ENCODE measurements at regions not wholly inside any gene's neighbourhood (a gene's known extent, or its start where the extent isn't known, plus 50 kb on each side); places are given as distances from the start of the nearest gene placed in this dataset.

DNA sequence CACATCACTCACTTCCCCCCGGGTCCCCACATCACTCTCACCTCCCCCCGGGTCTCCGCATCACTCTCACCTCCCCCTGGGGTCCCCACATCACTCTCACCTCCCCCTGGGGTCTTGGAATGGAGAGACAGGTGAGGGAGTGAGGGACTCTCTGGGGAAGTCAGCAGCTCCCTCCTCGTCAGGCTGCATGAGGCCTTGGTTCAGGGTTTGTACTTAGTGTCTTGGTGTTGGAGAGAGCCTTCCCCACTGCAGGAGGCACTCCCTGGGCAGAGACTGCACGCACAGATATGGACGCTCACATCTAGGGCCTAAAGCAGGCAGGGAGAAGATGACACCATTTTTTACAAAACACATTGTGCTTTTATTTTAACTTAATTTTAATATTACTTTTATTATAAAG lies 56.5 kb upstream of the IRX4 start:
- no peak for DNase-seq (ENCODE audit: low read depth in 2 of 2)

DNA sequence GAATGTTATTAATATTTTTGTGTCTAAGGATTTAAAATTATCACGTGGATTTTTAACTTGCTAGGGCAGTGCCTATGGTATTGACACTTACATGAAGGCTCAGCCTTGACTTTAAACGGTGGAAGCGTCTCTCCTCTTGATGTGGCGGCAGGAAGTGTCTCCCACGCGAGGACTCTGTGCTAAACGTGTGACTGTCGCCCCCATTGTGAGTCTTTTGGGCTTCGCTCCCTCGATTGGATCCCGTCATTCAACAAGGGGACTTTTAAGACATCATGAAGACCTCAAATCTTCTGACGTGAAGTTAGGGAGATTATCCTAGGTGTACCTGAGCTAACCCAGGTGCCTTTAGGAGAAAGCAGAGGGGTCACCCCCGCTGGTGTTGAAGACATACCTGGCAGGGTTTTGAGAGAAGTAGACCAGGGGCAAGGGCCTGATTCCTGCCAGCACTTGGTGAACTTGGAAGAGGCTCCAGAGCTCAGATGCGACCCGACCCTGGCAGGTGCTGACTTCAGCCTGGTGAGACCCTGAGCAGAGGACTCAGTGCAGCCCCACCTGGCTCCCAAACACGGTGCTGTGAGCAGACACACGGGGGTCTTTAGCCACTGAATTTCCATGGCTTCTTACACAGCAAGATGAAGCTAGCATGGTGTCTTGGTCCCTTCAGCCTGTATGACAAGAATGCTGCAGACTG lies 55.7 kb upstream of the IRX4 start:
- DNase-seq (ENCODE audit: low read depth in 2 of 2), result no peak

GRCh38 chr5:1937590-1937989 lies 54.9 kb upstream of the IRX4 start:
- DNase-seq (ENCODE audit: low read depth in 2 of 2), result no peak

DNA sequence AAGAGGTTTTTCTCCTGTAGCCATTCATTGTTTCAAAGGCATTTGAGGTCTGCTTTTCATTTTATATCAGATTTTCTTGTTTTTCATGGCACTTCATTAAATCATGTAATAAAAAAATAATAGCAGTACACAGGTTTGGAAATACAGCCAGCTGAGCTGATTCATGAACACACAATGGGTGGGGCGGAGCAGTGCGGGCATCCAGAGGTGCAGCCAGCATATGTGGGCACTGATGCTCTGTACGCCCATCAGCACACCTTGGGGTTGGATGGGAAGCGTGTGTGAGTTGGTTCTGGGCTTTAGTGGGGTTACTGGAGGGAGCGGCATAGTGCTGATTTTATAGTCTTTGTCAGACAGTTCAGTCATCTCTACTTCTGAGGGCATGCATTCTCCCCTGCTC lies 54.2 kb upstream of the IRX4 start:
- DNase-seq (ENCODE audit: low read depth in 2 of 2), result no peak

DNA sequence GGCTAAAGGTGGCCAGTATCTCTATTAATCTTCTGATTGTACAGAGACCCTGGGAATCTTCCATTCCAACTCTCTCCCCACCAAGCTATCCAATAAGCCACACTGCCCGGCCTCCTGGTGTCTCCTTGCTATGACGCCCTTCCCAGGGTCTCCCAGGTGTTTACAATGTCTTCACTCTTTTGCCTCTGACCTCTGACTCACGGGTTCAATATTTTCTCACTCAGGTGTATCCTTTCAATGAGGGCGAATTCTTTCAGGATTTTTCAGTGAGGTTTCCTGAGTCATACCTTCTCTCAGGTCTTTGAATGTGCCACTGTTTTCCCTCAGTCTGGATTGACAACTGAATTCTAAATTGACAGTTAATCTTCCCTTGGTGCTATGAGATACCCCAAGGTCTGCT lies 53.7 kb upstream of the IRX4 start:
- no peak for DNase-seq (ENCODE audit: low read depth in 2 of 2)

GRCh38 chr5:1934801-1935429 lies 52.2 kb upstream of the IRX4 start:
- DNase-seq (ENCODE audit: low read depth in 2 of 2), result no peak

GRCh38 chr5:1934056-1934394 lies 51.3 kb upstream of the IRX4 start:
- DNase-seq (ENCODE audit: low read depth in 2 of 2), result no peak

- DNase-seq (ENCODE audit: low read depth in 2 of 2), result no peak
Measured at GRCh38 chr5:1933364-1934055, 50.8 kb upstream of the IRX4 start.
